H9 (cell line): ENCODE measurements at regions not wholly inside any gene's neighbourhood (a gene's known extent, or its start where the extent isn't known, plus 50 kb on each side); places are given as distances from the start of the nearest gene placed in this dataset.

Experiments
- DNase-seq: peaks from one replicate; pipeline ENCODE4 v3.0.0-alpha.2; 2017
- H2AFZ ChIP-seq: one replicate; pipeline ENCODE4 v1.6.1; 2013; ENCODE audit warnings: mild to moderate bottlenecking, low read length, control low read depth, moderate library complexity
- H2AK5ac ChIP-seq: 2 replicates; pipeline ENCODE4 v1.6.1; 2013; ENCODE audit warnings: low read length, control low read depth, mixed read lengths; ENCODE audit not compliant: insufficient read length
- H2BK120ac ChIP-seq: one replicate; pipeline ENCODE4 v1.6.1; 2013; ENCODE audit warnings: low read depth, mild to moderate bottlenecking, low read length, control low read depth, inconsistent platforms; ENCODE audit not compliant: poor library complexity, severe bottlenecking
- H2BK12ac ChIP-seq: 2 replicates; pipeline ENCODE4 v1.6.1; 2013; ENCODE audit warnings: low read length, control low read depth, mixed read lengths, low read depth; ENCODE audit not compliant: insufficient read length
- H2BK15ac ChIP-seq: 2 replicates; pipeline ENCODE4 v1.6.1; 2013; ENCODE audit warnings: low read depth, low read length, control low read depth
- H2BK20ac ChIP-seq: one replicate; pipeline ENCODE4 v1.6.1; 2013; ENCODE audit warnings: low read depth, mild to moderate bottlenecking, low read length, control low read depth, inconsistent platforms; ENCODE audit not compliant: poor library complexity, severe bottlenecking
- H2BK5ac ChIP-seq: 2 replicates; pipeline ENCODE4 v1.6.1; 2013; ENCODE audit warnings: low read length, control low read depth, mixed read lengths; ENCODE audit not compliant: insufficient read length
- H3K14ac ChIP-seq: 2 replicates; pipeline ENCODE4 v1.6.1; 2013; ENCODE audit warnings: low read length, control low read depth; ENCODE audit not compliant: insufficient read depth
- H3K18ac ChIP-seq: 2 replicates; pipeline ENCODE4 v1.6.1; 2013; ENCODE audit warnings: low read depth, mild to moderate bottlenecking, mixed read lengths, low read length, control low read depth; ENCODE audit not compliant: insufficient read length
- H3K23ac ChIP-seq: 2 replicates; pipeline ENCODE4 v1.6.1; 2013; ENCODE audit warnings: low read length, control low read depth, mixed read lengths, low read depth; ENCODE audit not compliant: insufficient read length
- H3K23me2 ChIP-seq: 2 replicates; pipeline ENCODE4 v1.6.1; 2013; ENCODE audit warnings: low read depth, mild to moderate bottlenecking, mixed read lengths, low read length, control low read depth; ENCODE audit not compliant: insufficient read length, poor library complexity, severe bottlenecking
- H3K27ac ChIP-seq: 2 replicates; pipeline ENCODE4 v1.5.1; 2013; ENCODE audit warnings: low read length, control low read depth, mixed read lengths, low read depth; ENCODE audit not compliant: insufficient read length
- H3K27me3 ChIP-seq: 2 replicates; pipeline ENCODE4 v1.6.1; 2013; ENCODE audit warnings: low read length, control low read depth, inconsistent platforms; ENCODE audit not compliant: insufficient read depth
- H3K4ac ChIP-seq: 2 replicates; pipeline ENCODE4 v1.6.1; 2013; ENCODE audit warnings: low read depth, mild to moderate bottlenecking, control low read depth, inconsistent platforms, low read length, moderate library complexity
- H3K4me1 ChIP-seq: 2 replicates; pipeline ENCODE4 v1.6.1; 2013; ENCODE audit warnings: low read length, control low read depth, inconsistent platforms; ENCODE audit not compliant: insufficient read depth
- H3K4me2 ChIP-seq: 2 replicates; pipeline ENCODE4 v1.6.1; 2013; ENCODE audit warnings: low read length, control low read depth, mixed read lengths; ENCODE audit not compliant: insufficient read length, insufficient read depth
- H3K56ac ChIP-seq: 2 replicates; pipeline ENCODE4 v1.6.1; 2013; ENCODE audit warnings: low read depth, mild to moderate bottlenecking, mixed read lengths, low read length, control low read depth; ENCODE audit not compliant: insufficient read length
- H3K79me1 ChIP-seq: 2 replicates; pipeline ENCODE4 v1.6.1; 2013; ENCODE audit warnings: low read depth, mild to moderate bottlenecking, moderate library complexity, low read length, control low read depth, inconsistent platforms; ENCODE audit not compliant: insufficient read depth, poor library complexity, severe bottlenecking
- H3K79me2 ChIP-seq: 2 replicates; pipeline ENCODE4 v1.6.1; 2013; ENCODE audit warnings: low read length, control low read depth, inconsistent platforms; ENCODE audit not compliant: insufficient read depth
- H3K9ac ChIP-seq: 2 replicates; pipeline ENCODE4 v1.6.1; 2013; ENCODE audit warnings: low read length, control low read depth, mixed read lengths; ENCODE audit not compliant: insufficient read length; ENCODE audit errors: extremely low read depth
- H3K9me3 ChIP-seq: one replicate; pipeline ENCODE4 v1.6.1; 2013; ENCODE audit warnings: low read depth, low read length, inconsistent platforms; ENCODE audit not compliant: control insufficient read depth
- H3T11ph ChIP-seq: one replicate; pipeline ENCODE4 v1.6.1; 2013; ENCODE audit warnings: mild to moderate bottlenecking, low read length, control low read depth, inconsistent platforms
- H4K20me1 ChIP-seq: one replicate; pipeline ENCODE4 v1.6.1; 2013; ENCODE audit not compliant: control insufficient read depth, insufficient read length, insufficient read depth
- H4K5ac ChIP-seq: 2 replicates; pipeline ENCODE4 v1.6.1; 2013; ENCODE audit warnings: low read depth, mild to moderate bottlenecking, mixed read lengths, low read length, control low read depth; ENCODE audit not compliant: insufficient read length
- H4K8ac ChIP-seq: replicated peaks from 2 replicates; pipeline ENCODE4 v1.6.1; 2013; ENCODE audit warnings: low read length, control low read depth, mixed read lengths, low read depth; ENCODE audit not compliant: insufficient read length
- H4K91ac ChIP-seq: 2 replicates; pipeline ENCODE4 v1.6.1; 2013; ENCODE audit warnings: low read depth, mild to moderate bottlenecking, moderate library complexity, mixed read lengths, low read length, control low read depth; ENCODE audit not compliant: insufficient read length
- H3K27ac Mint-ChIP-seq, 3 experiments: 2 replicates in 2 of 3; 3 replicates in 1 of 3; pipeline ENCODE4 v1.8.0; 2020 to 2021; ENCODE audit warnings: mixed read lengths in 3 of 3, mild to moderate bottlenecking in 1 of 3, moderate library complexity in 1 of 3
- H3K27me3 Mint-ChIP-seq: 2 replicates; pipeline ENCODE4 v1.8.0; 2021; ENCODE audit warnings: low read depth, mild to moderate bottlenecking, moderate library complexity, mixed read lengths
- H3K36me3 Mint-ChIP-seq, 3 experiments: 2 replicates in 2 of 3; 3 replicates in 1 of 3; pipeline ENCODE4 v1.8.0; 2020 to 2021; ENCODE audit warnings: low read depth in 3 of 3, mixed read lengths in 3 of 3; ENCODE audit not compliant: insufficient read depth in 1 of 3
- H3K4me1 Mint-ChIP-seq, 2 experiments: 2 replicates each; pipeline ENCODE4 v1.8.0; 2020; ENCODE audit warnings: mixed read lengths in 2 of 2
- H3K4me3 Mint-ChIP-seq, 2 experiments: 2 replicates in 1 of 2; 3 replicates in 1 of 2; pipeline ENCODE4 v1.8.0; 2020 to 2021; ENCODE audit warnings: mild to moderate bottlenecking in 2 of 2, mixed read lengths in 2 of 2, moderate library complexity in 1 of 2
- H3K9me3 Mint-ChIP-seq, 2 experiments: 2 replicates in 1 of 2; 3 replicates in 1 of 2; pipeline ENCODE4 v1.8.0; 2020; ENCODE audit warnings: mild to moderate bottlenecking in 2 of 2, mixed read lengths in 2 of 2, moderate library complexity in 1 of 2
- CTCF ChIP-seq: fragments of 200-600 bp; sonication (generic); conservative IDR thresholded peaks from 3 replicates; pipeline ENCODE4 v1.8.0; 2021; ENCODE audit warnings: antibody characterized with exemption, mild to moderate bottlenecking
- WGBS: extraction: QIAGEN DNeasy Blood & Tissue Kit; methylation state at CpG from one replicate; pipeline ENCODE4 v1.1.7; 2013; ENCODE audit warnings: missing lambda C conversion rate, low lambda C conversion rate, mixed read lengths; ENCODE audit not compliant: insufficient read length; ENCODE audit errors: extremely low coverage; 5-methylcytosine and 5-hydroxymethylcytosine counted together

DNA sequence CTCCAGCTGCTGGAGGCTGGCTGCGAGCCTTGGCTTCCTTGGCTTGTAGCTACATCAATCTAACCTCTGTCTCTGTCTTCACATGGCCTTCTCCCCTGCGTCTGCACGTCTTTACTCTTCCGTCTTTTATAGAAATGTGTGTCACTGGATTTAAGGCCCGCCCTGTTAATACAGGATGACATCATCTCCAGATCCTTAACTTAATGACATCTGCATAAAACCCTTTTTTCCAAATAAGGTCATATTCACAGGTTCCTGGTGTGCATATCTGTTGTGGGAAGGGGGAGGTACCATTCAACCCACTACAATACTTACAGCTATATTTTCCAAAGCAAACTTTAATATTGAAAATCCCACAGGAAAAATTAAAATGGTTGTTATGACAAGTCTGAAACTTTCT is 165.3 kb upstream of the FOXD3 start:
- H3K4me3 Mint-ChIP-seq, result no peak overlapping the region
- Histone ChIP-seq H3K27me3 (no peaks in the 10 kb centered on the region), H3T11ph (no peak overlapping the region), H3K18ac (no peak overlapping the region), H3K4me2 (no peak overlapping the region), H3K23ac (no peak overlapping the region), H2BK20ac (no peak overlapping the region), H3K27ac (no peak overlapping the region), H3K79me2 (no peaks in the 10 kb centered on the region), H3K79me1 (no peaks in the 10 kb centered on the region), H2AFZ (no peak overlapping the region), H3K14ac (no peak overlapping the region), H3K4me1 (no peaks in the 10 kb centered on the region), H3K9me3 (no peaks in the 10 kb centered on the region), H4K5ac (no peak overlapping the region), H3K9ac (no peak overlapping the region), H3K4ac (no peak overlapping the region), H2AK5ac (no peak overlapping the region), H4K91ac (no peak overlapping the region), H3K23me2 (no peaks in the 10 kb centered on the region), H2BK5ac (no peak overlapping the region), H4K8ac (no peak overlapping the region), H4K20me1 (no peaks in the 10 kb centered on the region), H3K56ac (no peak overlapping the region), H2BK15ac (no peak overlapping the region), H2BK12ac (no peak overlapping the region), H2BK120ac (no peak overlapping the region)
- no peaks in the 10 kb centered on the region for H3K9me3 Mint-ChIP-seq
- H3K27ac Mint-ChIP-seq, result no peak overlapping the region
- H3K27me3 Mint-ChIP-seq, result no peaks in the 10 kb centered on the region
- peaks cover 0 to 8% of the 10 kb centered on the region in 2 experiments; a peak in 3 of 4 replicates for H3K4me1 Mint-ChIP-seq
- no peak for DNase-seq
- WGBS, result no CpG with 5 or more reads among the region's 5 CpGs
- H3K36me3 Mint-ChIP-seq, result no peaks in the 10 kb centered on the region
- TF ChIP-seq CTCF, result no peak
